ENCODE measurements at regions not wholly inside any gene's neighbourhood (a gene's known extent, or its start where the extent isn't known, plus 50 kb on each side); places are given as distances from the start of the nearest gene placed in this dataset.

- H3K36me3 ChIP-seq (ENCODE audit: control insufficient read depth in 1 of 2, insufficient read depth in 2 of 2, low read length in 2 of 2): no peaks in the 10 kb centered on the region
- H3K27me3 ChIP-seq (ENCODE audit: control insufficient read depth in 1 of 2, insufficient read depth in 2 of 2, low read length in 2 of 2): peaks cover 10 to 13% of the 10 kb centered on the region in 2 donors
- H3K9me3 ChIP-seq (ENCODE audit: control insufficient read depth in 1 of 2, low read length in 2 of 2): no peaks in the 10 kb centered on the region
- H3K9ac ChIP-seq (ENCODE audit: low read depth in 1 of 2, low read length in 2 of 2): no peak overlapping the region
- no peak overlapping the region for H3K27ac ChIP-seq (ENCODE audit: low read depth, low read length)
- no peaks in the 10 kb centered on the region for H3K4me1 ChIP-seq (ENCODE audit: control insufficient read depth in 1 of 2, insufficient read depth in 2 of 2, low read length in 2 of 2)
- H3K4me3 ChIP-seq (ENCODE audit: low read depth in 1 of 2, low read length in 2 of 2): no peak overlapping the region
Observed at GRCh38 chr1:38571726-38572125, 287.8 kb downstream of the RRAGC start.

- no peak overlapping the region for H3K27ac ChIP-seq (ENCODE audit: low read depth, low read length)
- H3K27me3 ChIP-seq (ENCODE audit: control insufficient read depth in 1 of 2, insufficient read depth in 2 of 2, low read length in 2 of 2): peaks cover 6% of the 10 kb centered on the region in 2 donors
- H3K9me3 ChIP-seq (ENCODE audit: control insufficient read depth in 1 of 2, low read length in 2 of 2): no peaks in the 10 kb centered on the region
- H3K4me3 ChIP-seq (ENCODE audit: low read depth in 1 of 2, low read length in 2 of 2): no peak overlapping the region
- H3K36me3 ChIP-seq (ENCODE audit: control insufficient read depth in 1 of 2, insufficient read depth in 2 of 2, low read length in 2 of 2): no peaks in the 10 kb centered on the region
- no peak overlapping the region for H3K9ac ChIP-seq (ENCODE audit: low read depth in 1 of 2, low read length in 2 of 2)
- H3K4me1 ChIP-seq (ENCODE audit: control insufficient read depth in 1 of 2, insufficient read depth in 2 of 2, low read length in 2 of 2): no peaks in the 10 kb centered on the region
Observed at GRCh38 chr1:38570657-38570975, 289.0 kb downstream of the RRAGC start.

- Histone ChIP-seq H3K4me1 (ENCODE audit: control insufficient read depth in 1 of 2, insufficient read depth in 2 of 2, low read length in 2 of 2) (no peaks in the 10 kb centered on the region), H3K27ac (ENCODE audit: low read depth, low read length) (no peak overlapping the region), H3K36me3 (ENCODE audit: control insufficient read depth in 1 of 2, insufficient read depth in 2 of 2, low read length in 2 of 2) (no peaks in the 10 kb centered on the region), H3K4me3 (ENCODE audit: low read depth in 1 of 2, low read length in 2 of 2) (no peak overlapping the region), H3K9me3 (ENCODE audit: control insufficient read depth in 1 of 2, low read length in 2 of 2) (no peaks in the 10 kb centered on the region), H3K27me3 (ENCODE audit: control insufficient read depth in 1 of 2, insufficient read depth in 2 of 2, low read length in 2 of 2) (peaks cover 6% of the 10 kb centered on the region in 2 donors), H3K9ac (ENCODE audit: low read depth in 1 of 2, low read length in 2 of 2) (no peak overlapping the region)
Observed at GRCh38 chr1:38569932-38570656, 289.5 kb downstream of the RRAGC start.

- no peak overlapping the region for H3K9ac ChIP-seq (ENCODE audit: low read depth in 1 of 2, low read length in 2 of 2)
- H3K9me3 ChIP-seq (ENCODE audit: control insufficient read depth in 1 of 2, low read length in 2 of 2): no peaks in the 10 kb centered on the region
- no peaks in the 10 kb centered on the region for H3K36me3 ChIP-seq (ENCODE audit: control insufficient read depth in 1 of 2, insufficient read depth in 2 of 2, low read length in 2 of 2)
- H3K4me3 ChIP-seq (ENCODE audit: low read depth in 1 of 2, low read length in 2 of 2): no peak overlapping the region
- no peak overlapping the region for H3K27ac ChIP-seq (ENCODE audit: low read depth, low read length)
- H3K27me3 ChIP-seq (ENCODE audit: control insufficient read depth in 1 of 2, insufficient read depth in 2 of 2, low read length in 2 of 2): peaks cover 6% of the 10 kb centered on the region in 2 donors
- no peaks in the 10 kb centered on the region for H3K4me1 ChIP-seq (ENCODE audit: control insufficient read depth in 1 of 2, insufficient read depth in 2 of 2, low read length in 2 of 2)
Observed at GRCh38 chr1:38568061-38568857, 291.3 kb downstream of the RRAGC start.

- Histone ChIP-seq H3K36me3 (ENCODE audit: control insufficient read depth in 1 of 2, insufficient read depth in 2 of 2, low read length in 2 of 2) (no peaks in the 10 kb centered on the region), H3K4me1 (ENCODE audit: control insufficient read depth in 1 of 2, insufficient read depth in 2 of 2, low read length in 2 of 2) (no peaks in the 10 kb centered on the region), H3K9ac (ENCODE audit: low read depth in 1 of 2, low read length in 2 of 2) (no peak overlapping the region), H3K4me3 (ENCODE audit: low read depth in 1 of 2, low read length in 2 of 2) (no peak overlapping the region), H3K9me3 (ENCODE audit: control insufficient read depth in 1 of 2, low read length in 2 of 2) (no peaks in the 10 kb centered on the region), H3K27me3 (ENCODE audit: control insufficient read depth in 1 of 2, insufficient read depth in 2 of 2, low read length in 2 of 2) (peaks cover 6% of the 10 kb centered on the region in 2 donors), H3K27ac (ENCODE audit: low read depth, low read length) (no peak overlapping the region)
Observed at GRCh38 chr1:38567401-38567800, 292.2 kb downstream of the RRAGC start.

- no peaks in the 10 kb centered on the region for H3K9me3 ChIP-seq (ENCODE audit: control insufficient read depth in 1 of 2, low read length in 2 of 2)
- no peak overlapping the region for H3K9ac ChIP-seq (ENCODE audit: low read depth in 1 of 2, low read length in 2 of 2)
- H3K36me3 ChIP-seq (ENCODE audit: control insufficient read depth in 1 of 2, insufficient read depth in 2 of 2, low read length in 2 of 2): no peaks in the 10 kb centered on the region
- peaks cover 5 to 6% of the 10 kb centered on the region in 2 donors for H3K4me1 ChIP-seq (ENCODE audit: control insufficient read depth in 1 of 2, insufficient read depth in 2 of 2, low read length in 2 of 2)
- H3K4me3 ChIP-seq (ENCODE audit: low read depth in 1 of 2, low read length in 2 of 2): no peak overlapping the region
- H3K27me3 ChIP-seq (ENCODE audit: control insufficient read depth in 1 of 2, insufficient read depth in 2 of 2, low read length in 2 of 2): peaks cover 6 to 7% of the 10 kb centered on the region in 2 donors
- no peak overlapping the region for H3K27ac ChIP-seq (ENCODE audit: low read depth, low read length)
Observed at GRCh38 chr1:38565020-38565491, 294.5 kb downstream of the RRAGC start.

- H3K9ac ChIP-seq (ENCODE audit: low read depth in 1 of 2, low read length in 2 of 2): no peak overlapping the region
- H3K27ac ChIP-seq (ENCODE audit: low read depth, low read length): no peak overlapping the region
- no peak overlapping the region for H3K4me3 ChIP-seq (ENCODE audit: low read depth in 1 of 2, low read length in 2 of 2)
- no peaks in the 10 kb centered on the region for H3K9me3 ChIP-seq (ENCODE audit: control insufficient read depth in 1 of 2, low read length in 2 of 2)
- H3K27me3 ChIP-seq (ENCODE audit: control insufficient read depth in 1 of 2, insufficient read depth in 2 of 2, low read length in 2 of 2): peaks cover 0 to 7% of the 10 kb centered on the region in 2 donors
- H3K4me1 ChIP-seq (ENCODE audit: control insufficient read depth in 1 of 2, insufficient read depth in 2 of 2, low read length in 2 of 2): peaks cover 12 to 13% of the 10 kb centered on the region in 2 donors
- H3K36me3 ChIP-seq (ENCODE audit: control insufficient read depth in 1 of 2, insufficient read depth in 2 of 2, low read length in 2 of 2): no peaks in the 10 kb centered on the region
Observed at GRCh38 chr1:38563942-38564735, 295.4 kb downstream of the RRAGC start.

GRCh38 chr1:38561725-38562124 is 297.8 kb downstream of the RRAGC start:
- H3K9me3 ChIP-seq (ENCODE audit: control insufficient read depth in 1 of 2, low read length in 2 of 2): no peaks in the 10 kb centered on the region
- H3K27ac ChIP-seq (ENCODE audit: low read depth, low read length): no peak overlapping the region
- H3K4me1 ChIP-seq (ENCODE audit: control insufficient read depth in 1 of 2, insufficient read depth in 2 of 2, low read length in 2 of 2): peaks cover 12 to 14% of the 10 kb centered on the region in 2 donors
- H3K4me3 ChIP-seq (ENCODE audit: low read depth in 1 of 2, low read length in 2 of 2): no peak overlapping the region
- no peak overlapping the region for H3K9ac ChIP-seq (ENCODE audit: low read depth in 1 of 2, low read length in 2 of 2)
- H3K27me3 ChIP-seq (ENCODE audit: control insufficient read depth in 1 of 2, insufficient read depth in 2 of 2, low read length in 2 of 2): peaks cover 0 to 7% of the 10 kb centered on the region in 2 donors
- H3K36me3 ChIP-seq (ENCODE audit: control insufficient read depth in 1 of 2, insufficient read depth in 2 of 2, low read length in 2 of 2): no peaks in the 10 kb centered on the region

GRCh38 chr1:38561110-38561509 is 298.5 kb downstream of the RRAGC start:
- Histone ChIP-seq H3K9ac (ENCODE audit: low read depth in 1 of 2, low read length in 2 of 2) (no peak overlapping the region), H3K4me3 (ENCODE audit: low read depth in 1 of 2, low read length in 2 of 2) (no peak overlapping the region), H3K4me1 (ENCODE audit: control insufficient read depth in 1 of 2, insufficient read depth in 2 of 2, low read length in 2 of 2) (peaks cover 12 to 14% of the 10 kb centered on the region in 2 donors), H3K27me3 (ENCODE audit: control insufficient read depth in 1 of 2, insufficient read depth in 2 of 2, low read length in 2 of 2) (peaks cover 0 to 7% of the 10 kb centered on the region in 2 donors), H3K9me3 (ENCODE audit: control insufficient read depth in 1 of 2, low read length in 2 of 2) (no peaks in the 10 kb centered on the region), H3K27ac (ENCODE audit: low read depth, low read length) (no peak overlapping the region), H3K36me3 (ENCODE audit: control insufficient read depth in 1 of 2, insufficient read depth in 2 of 2, low read length in 2 of 2) (no peaks in the 10 kb centered on the region)

- Histone ChIP-seq H3K4me3 (ENCODE audit: low read depth in 1 of 2, low read length in 2 of 2) (peak overlapping the region in 1 of 2 donors; percentile 26), H3K27ac (ENCODE audit: low read depth, low read length) (no peak overlapping the region), H3K9ac (ENCODE audit: low read depth in 1 of 2, low read length in 2 of 2) (no peak overlapping the region), H3K4me1 (ENCODE audit: control insufficient read depth in 1 of 2, insufficient read depth in 2 of 2, low read length in 2 of 2) (peaks cover 12 to 14% of the 10 kb centered on the region in 2 donors), H3K36me3 (ENCODE audit: control insufficient read depth in 1 of 2, insufficient read depth in 2 of 2, low read length in 2 of 2) (no peaks in the 10 kb centered on the region), H3K27me3 (ENCODE audit: control insufficient read depth in 1 of 2, insufficient read depth in 2 of 2, low read length in 2 of 2) (peaks cover 0 to 7% of the 10 kb centered on the region in 2 donors), H3K9me3 (ENCODE audit: control insufficient read depth in 1 of 2, low read length in 2 of 2) (no peaks in the 10 kb centered on the region)
Observed at GRCh38 chr1:38560457-38560856, 299.1 kb downstream of the RRAGC start.
